Naive thymus-derived CD8-positive, alpha-beta T cell (primary cell): ENCODE measurements at regions not wholly inside any gene's neighbourhood (a gene's known extent, or its start where the extent isn't known, plus 50 kb on each side); places are given as distances from the start of the nearest gene placed in this dataset.
"Not testable (repeated sequence)": the region's sequence is repeated elsewhere in the genome, so short reads cannot be mapped to it uniquely, and the experiment has no call there.

Experiments
- ATAC-seq, 2 donors: fragments of 150-1000 bp; cut with Tn5 transposase in 1 of 2; sonication (Bioruptor Pico), chemical (Tn5 transposase) in 1 of 2; 1 replicate in 1 of 2; 2 replicates in 1 of 2; pipeline ENCODE4 v1.10.0; 2021; ENCODE audit warnings: mild to moderate bottlenecking in 2 of 2, moderate library complexity in 2 of 2
- POLR2A ChIA-PET: fragments of 350-600 bp; sonication (Branson Sonifier 250); formaldehyde crosslinking; loops from one replicate; lab custom pipeline; 2021; ENCODE audit warnings: antibody characterized with exemption; lab: Charles Lee
- DNase-seq, 10 donors: peaks; one replicate each; pipeline versions ENCODE4 v3.0.0 to v3.0.0-alpha.2; 2020 to 2022
- H3K27ac Mint-ChIP-seq, 10 donors: one replicate each; pipeline ENCODE4 v1.8.0; 2020 to 2022; ENCODE audit warnings: mild to moderate bottlenecking in 10 of 10, mixed read lengths in 10 of 10, moderate library complexity in 4 of 10, inconsistent platforms in 1 of 10
- H3K27me3 Mint-ChIP-seq, 5 donors: one replicate each; pipeline ENCODE4 v1.8.0; 2021 to 2022; ENCODE audit warnings: mixed read lengths in 5 of 5
- H3K36me3 Mint-ChIP-seq, 3 donors: one replicate each; pipeline ENCODE4 v1.8.0; 2020 to 2022; ENCODE audit warnings: mixed read lengths in 3 of 3, mild to moderate bottlenecking in 2 of 3, inconsistent platforms in 1 of 3
- H3K4me1 Mint-ChIP-seq, 4 donors: one replicate each; pipeline ENCODE4 v1.8.0; 2021 to 2022; ENCODE audit warnings: mixed read lengths in 4 of 4
- H3K4me3 Mint-ChIP-seq, 10 donors: one replicate each; pipeline ENCODE4 v1.8.0; 2020 to 2022; ENCODE audit warnings: mild to moderate bottlenecking in 10 of 10, mixed read lengths in 10 of 10, moderate library complexity in 6 of 10, inconsistent platforms in 1 of 10
- H3K9me3 Mint-ChIP-seq, 9 donors: one replicate each; pipeline ENCODE4 v1.8.0; 2020 to 2022; ENCODE audit warnings: mixed read lengths in 9 of 9, mild to moderate bottlenecking in 3 of 9, inconsistent platforms in 1 of 9, moderate library complexity in 1 of 9

- DNase-seq (no peak), ATAC-seq (no peak)
- POLR2A ChIA-PET: no interaction called here
- Mint-ChIP-seq H3K27ac (no peak overlapping the region), H3K4me1 (no peaks in the 10 kb centered on the region), H3K9me3 (peaks cover 0 to 10% (median 3%) of the 10 kb centered on the region in 9 donors), H3K36me3 (peaks cover 0 to 3% (median under 1%) of the 10 kb centered on the region in 3 donors), H3K4me3 (no peak overlapping the region), H3K27me3 (no peaks in the 10 kb centered on the region)
These were observed 80.8 kb upstream of the C12orf71 start for GRCh38 chr12:27163048-27163715.

GRCh38 chr12:27163894-27164293, 80.2 kb upstream of the STK38L start:
- no peak overlapping the region for H3K4me3 Mint-ChIP-seq
- ATAC-seq: no peak
- DNase-seq: no peak
- H3K9me3 Mint-ChIP-seq: peaks cover 0 to 16% (median 5%) of the 10 kb centered on the region in 9 donors
- H3K4me1 Mint-ChIP-seq: no peaks in the 10 kb centered on the region
- H3K27me3 Mint-ChIP-seq: no peaks in the 10 kb centered on the region
- no peak overlapping the region for H3K27ac Mint-ChIP-seq
- peaks cover 0 to 8% (median 5%) of the 10 kb centered on the region in 3 donors for H3K36me3 Mint-ChIP-seq
- POLR2A ChIA-PET: no interaction called here

- no peaks in the 10 kb centered on the region for H3K27me3 Mint-ChIP-seq
- H3K4me3 Mint-ChIP-seq: no peak overlapping the region
- no peak overlapping the region for H3K27ac Mint-ChIP-seq
- peaks cover 0 to 11% (median 7%) of the 10 kb centered on the region in 3 donors for H3K36me3 Mint-ChIP-seq
- POLR2A ChIA-PET: no interaction called here
- ATAC-seq (no peak), DNase-seq (no peak)
- peaks cover 0 to 22% (median 10%) of the 10 kb centered on the region in 9 donors for H3K9me3 Mint-ChIP-seq
- H3K4me1 Mint-ChIP-seq: no peaks in the 10 kb centered on the region
These were observed 79.6 kb upstream of the STK38L start for GRCh38 chr12:27164330-27165040.

GRCh38 chr12:27165958-27166357, 78.1 kb upstream of the STK38L start:
- not testable (repeated sequence) for H3K4me1 Mint-ChIP-seq

GRCh38 chr12:27171494-27171893, 72.6 kb upstream of the STK38L start:
- H3K4me1 Mint-ChIP-seq, H3K4me3 Mint-ChIP-seq, DNase-seq, H3K27me3 Mint-ChIP-seq, H3K27ac Mint-ChIP-seq, ATAC-seq, POLR2A ChIA-PET: not testable (repeated sequence)
- H3K9me3 Mint-ChIP-seq: peaks cover 0 to 57% (median 26%) of the 10 kb centered on the region in 9 donors
- peaks cover 8 to 37% (median 35%) of the 10 kb centered on the region in 3 donors for H3K36me3 Mint-ChIP-seq

More at GRCh38 chr12:27165958-27166357, 78.1 kb upstream of the STK38L start:
- Mint-ChIP-seq H3K36me3 (peaks cover 0 to 20% (median 17%) of the 10 kb centered on the region in 3 donors), H3K9me3 (peaks cover 0 to 37% (median 23%) of the 10 kb centered on the region in 9 donors)
- DNase-seq, ATAC-seq, H3K27ac Mint-ChIP-seq, POLR2A ChIA-PET, H3K27me3 Mint-ChIP-seq, H3K4me3 Mint-ChIP-seq: not testable (repeated sequence)

GRCh38 chr12:27176765-27177164, 67.3 kb upstream of the STK38L start:
- Mint-ChIP-seq H3K9me3 (peaks cover 0 to 15% (median 4%) of the 10 kb centered on the region in 9 donors), H3K27ac (no peak overlapping the region), H3K36me3 (peaks cover 8 to 15% (median 11%) of the 10 kb centered on the region in 3 donors), H3K4me1 (peaks cover 0 to 11% (median 0%) of the 10 kb centered on the region in 4 donors), H3K4me3 (no peak overlapping the region), H3K27me3 (no peaks in the 10 kb centered on the region)
- POLR2A ChIA-PET: no interaction called here
- no peak for ATAC-seq
- no peak for DNase-seq

GRCh38 chr12:27177706-27178105, 66.4 kb upstream of the STK38L start:
- Mint-ChIP-seq H3K4me3 (no peak overlapping the region), H3K36me3 (peaks cover 3 to 7% (median 6%) of the 10 kb centered on the region in 3 donors), H3K9me3 (peaks cover 0 to 7% (median under 1%) of the 10 kb centered on the region in 9 donors), H3K27ac (no peak overlapping the region), H3K27me3 (no peaks in the 10 kb centered on the region), H3K4me1 (peaks cover 0 to 11% (median 0%) of the 10 kb centered on the region in 4 donors)
- no peak for ATAC-seq
- DNase-seq: no peak
- POLR2A ChIA-PET: no interaction called here

- POLR2A ChIA-PET: no interaction called here
- no peak overlapping the region for H3K4me3 Mint-ChIP-seq
- ATAC-seq (no peak), DNase-seq (no peak)
- peaks cover under 1 to 1% (median 1%) of the 10 kb centered on the region in 3 donors for H3K36me3 Mint-ChIP-seq
- H3K4me1 Mint-ChIP-seq: peaks cover 0 to 11% (median 0%) of the 10 kb centered on the region in 4 donors
- H3K27ac Mint-ChIP-seq: no peak overlapping the region
- H3K27me3 Mint-ChIP-seq: no peaks in the 10 kb centered on the region
- H3K9me3 Mint-ChIP-seq: peaks cover 0 to 2% (median 0%) of the 10 kb centered on the region in 9 donors
These were observed 65.8 kb upstream of the STK38L start for GRCh38 chr12:27178255-27178654.

- H3K4me3 Mint-ChIP-seq: no peak overlapping the region
- no peaks in the 10 kb centered on the region for H3K27me3 Mint-ChIP-seq
- H3K36me3 Mint-ChIP-seq: no peaks in the 10 kb centered on the region
- no peaks in the 10 kb centered on the region for H3K9me3 Mint-ChIP-seq
- POLR2A ChIA-PET: no interaction called here
- H3K27ac Mint-ChIP-seq: no peak overlapping the region
- peaks cover 0 to 11% (median 0%) of the 10 kb centered on the region in 4 donors for H3K4me1 Mint-ChIP-seq
- no peak for DNase-seq
- ATAC-seq: no peak
These were observed 65.2 kb upstream of the STK38L start for GRCh38 chr12:27178723-27179399.

GRCh38 chr12:27179400-27180214, 64.5 kb upstream of the STK38L start:
- H3K36me3 Mint-ChIP-seq: no peaks in the 10 kb centered on the region
- DNase-seq (no peak), ATAC-seq (peak; percentile 53 to 79)
- no peaks in the 10 kb centered on the region for H3K9me3 Mint-ChIP-seq
- no peaks in the 10 kb centered on the region for H3K27me3 Mint-ChIP-seq
- H3K27ac Mint-ChIP-seq: peak overlapping the region in 1 of 10 donors; percentile 29
- H3K4me3 Mint-ChIP-seq: no peak overlapping the region
- peaks cover 0 to 11% (median 0%) of the 10 kb centered on the region in 4 donors for H3K4me1 Mint-ChIP-seq
- POLR2A ChIA-PET: no interaction called here

- H3K27ac Mint-ChIP-seq: no peak overlapping the region
- POLR2A ChIA-PET: no interaction called here
- ATAC-seq: no peak
- no peaks in the 10 kb centered on the region for H3K27me3 Mint-ChIP-seq
- peaks cover 5 to 17% (median 7%) of the 10 kb centered on the region in 4 donors for H3K4me1 Mint-ChIP-seq
- DNase-seq: no peak
- H3K4me3 Mint-ChIP-seq: no peak overlapping the region
- H3K36me3 Mint-ChIP-seq: no peaks in the 10 kb centered on the region
- no peaks in the 10 kb centered on the region for H3K9me3 Mint-ChIP-seq
These were observed 63.1 kb upstream of the STK38L start for GRCh38 chr12:27180906-27181505.

- H3K27ac Mint-ChIP-seq: no peak overlapping the region
- POLR2A ChIA-PET: no interaction called here
- no peak for ATAC-seq
- H3K4me1 Mint-ChIP-seq: peaks cover 5 to 17% (median 7%) of the 10 kb centered on the region in 4 donors
- H3K9me3 Mint-ChIP-seq: no peaks in the 10 kb centered on the region
- H3K27me3 Mint-ChIP-seq: no peaks in the 10 kb centered on the region
- H3K4me3 Mint-ChIP-seq: no peak overlapping the region
- no peak for DNase-seq
- H3K36me3 Mint-ChIP-seq: no peaks in the 10 kb centered on the region
These were observed 60.7 kb upstream of the STK38L start for GRCh38 chr12:27183342-27183741.
